ENCODE measurements at regions not wholly inside any gene's neighbourhood (a gene's known extent, or its start where the extent isn't known, plus 50 kb on each side); places are given as distances from the start of the nearest gene placed in this dataset.
"Not testable (repeated sequence)": the region's sequence is repeated elsewhere in the genome, so short reads cannot be mapped to it uniquely, and the experiment has no call there.

GRCh38 chr5:92841604-92842155 lies 739.3 kb downstream of the NR2F1-AS1 start:
- Histone ChIP-seq H3K4me3 (no peak overlapping the region), H3K4me1 (no peaks in the 10 kb centered on the region), H3K27me3 (ENCODE audit: insufficient read depth in 3 of 3, low read length in 2 of 3) (peaks cover 0 to 2% (median 0%) of the 10 kb centered on the region in 3 donors), H3K27ac (no peak overlapping the region), H3K36me3 (ENCODE audit: insufficient read depth in 1 of 2, low read depth in 1 of 2) (no peaks in the 10 kb centered on the region), H3K9me3 (no peaks in the 10 kb centered on the region)
- no peak for DNase-seq
- ATAC-seq = no peak
- intact Hi-C loops (cut with DNase I) = no loop called here
- no peak for TF ChIP-seq CTCF (IDR thresholded peaks at IDR 0.05)
- WGBS, 3 donors = 84 to 86% (median 85%) methylated on average over 5 of the region's 5 CpGs

- no peaks in the 10 kb centered on the region for H3K4me1 ChIP-seq
- H3K4me3 ChIP-seq = no peak overlapping the region
- H3K9me3 ChIP-seq = no peaks in the 10 kb centered on the region
- intact Hi-C loops (cut with DNase I) = no loop called here
- H3K27ac ChIP-seq = no peak overlapping the region
- no peak for TF ChIP-seq CTCF (IDR thresholded peaks at IDR 0.05)
- H3K27me3 ChIP-seq (ENCODE audit: insufficient read depth in 3 of 3, low read length in 2 of 3) = peaks cover 0 to 2% (median 0%) of the 10 kb centered on the region in 3 donors
- no peak for DNase-seq
- H3K36me3 ChIP-seq (ENCODE audit: insufficient read depth in 1 of 2, low read depth in 1 of 2) = no peaks in the 10 kb centered on the region
- ATAC-seq = no peak
- 68 to 85% (median 74%) methylated on average over 1 of the region's 1 CpG for WGBS, 3 donors
Observed at GRCh38 chr5:92838253-92838652, 742.8 kb downstream of the NR2F1-AS1 start.

- no peak overlapping the region for H3K4me3 ChIP-seq
- no peak overlapping the region for H3K27ac ChIP-seq
- intact Hi-C loops (cut with DNase I) = no loop called here
- peaks cover 0 to 2% (median 0%) of the 10 kb centered on the region in 3 donors for H3K27me3 ChIP-seq (ENCODE audit: insufficient read depth in 3 of 3, low read length in 2 of 3)
- H3K4me1 ChIP-seq = no peaks in the 10 kb centered on the region
- H3K36me3 ChIP-seq (ENCODE audit: insufficient read depth in 1 of 2, low read depth in 1 of 2) = no peaks in the 10 kb centered on the region
- no peak for TF ChIP-seq CTCF (IDR thresholded peaks at IDR 0.05)
- ATAC-seq (no peak), DNase-seq (no peak)
- no peaks in the 10 kb centered on the region for H3K9me3 ChIP-seq
- WGBS, 3 donors = 85 to 93% (median 89%) methylated on average over 3 of the region's 3 CpGs
Observed at GRCh38 chr5:92836855-92837755, 743.9 kb downstream of the NR2F1-AS1 start.

- 3 to 43% (median 4%) methylated on average over 1 of the region's 1 CpG for WGBS, 3 donors
- no peak overlapping the region for H3K27ac ChIP-seq
- intact Hi-C loops (cut with DNase I) = no loop called here
- DNase-seq (no peak), ATAC-seq (no peak)
- no peaks in the 10 kb centered on the region for H3K36me3 ChIP-seq (ENCODE audit: insufficient read depth in 1 of 2, low read depth in 1 of 2)
- no peaks in the 10 kb centered on the region for H3K9me3 ChIP-seq
- H3K4me3 ChIP-seq = no peak overlapping the region
- H3K4me1 ChIP-seq = no peaks in the 10 kb centered on the region
- TF ChIP-seq CTCF (IDR thresholded peaks at IDR 0.05) = no peak
- peaks cover 0 to 2% (median 0%) of the 10 kb centered on the region in 3 donors for H3K27me3 ChIP-seq (ENCODE audit: insufficient read depth in 3 of 3, low read length in 2 of 3)
Observed at GRCh38 chr5:92835712-92836111, 745.3 kb downstream of the NR2F1-AS1 start.

GRCh38 chr5:92823551-92823950 lies 757.5 kb downstream of the NR2F1-AS1 start:
- WGBS, 3 donors = 77 to 88% (median 80%) methylated on average over 2 to 3 of the region's 3 CpGs
- H3K36me3 ChIP-seq (ENCODE audit: insufficient read depth in 1 of 2, low read depth in 1 of 2); H3K27ac ChIP-seq; H3K4me1 ChIP-seq; DNase-seq; H3K27me3 ChIP-seq (ENCODE audit: insufficient read depth in 3 of 3, low read length in 2 of 3); ATAC-seq; H3K9me3 ChIP-seq; intact Hi-C loops (cut with DNase I); H3K4me3 ChIP-seq: not testable (repeated sequence)
